NT2/D1 (cell line): ENCODE measurements at regions not wholly inside any gene's neighbourhood (a gene's known extent, or its start where the extent isn't known, plus 50 kb on each side); places are given as distances from the start of the nearest gene placed in this dataset.

ENCODE experiments used
- SUZ12 ChIP-seq: IDR thresholded peaks from 2 replicates; pipeline ENCODE4 v1.6.1; 2011; ENCODE audit not compliant: insufficient read length, insufficient read depth; ENCODE audit errors: extremely low read depth
- ZNF274 ChIP-seq: IDR thresholded peaks from 2 replicates; pipeline ENCODE4 v1.6.1; 2011; ENCODE audit warnings: mild to moderate bottlenecking, low read depth, low read length

- TF ChIP-seq SUZ12 (no peak), ZNF274 (no peak)
Observed at GRCh38 chr9:21585756-21586752, 103.9 kb upstream of the IFNE start.
